CD4-positive, alpha-beta T cell treated with Interleukin-2 at 100 ng/mL for 4 hours (primary cell): ENCODE measurements at regions not wholly inside any gene's neighbourhood (a gene's known extent, or its start where the extent isn't known, plus 50 kb on each side); places are given as distances from the start of the nearest gene placed in this dataset.
"Not testable (repeated sequence)": the region's sequence is repeated elsewhere in the genome, so short reads cannot be mapped to it uniquely, and the experiment has no call there.

Experiments
- DNase-seq: peaks from one replicate; pipeline ENCODE4 v3.0.0-alpha.2; 2020; ENCODE audit warnings: low spot score

DNA sequence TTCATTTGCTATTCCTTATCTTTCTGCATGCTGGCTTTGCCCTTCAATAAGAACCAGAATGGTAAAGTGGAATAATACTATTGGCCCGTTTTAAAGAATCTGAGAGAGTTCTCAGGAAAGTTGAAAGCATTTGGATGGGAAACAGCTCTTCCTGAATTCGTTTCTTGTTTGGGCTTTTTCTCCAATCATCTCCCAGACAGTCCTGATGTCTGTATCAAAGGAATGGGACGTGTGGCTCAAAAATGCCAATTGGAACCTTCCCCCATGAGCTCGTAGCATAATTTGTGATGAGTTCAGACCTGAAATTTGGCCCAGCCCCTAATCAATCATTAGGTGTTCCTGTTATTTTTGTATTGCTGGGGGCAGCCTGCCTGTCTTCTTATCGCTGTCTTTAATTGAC, 75.8 kb upstream of the BACH2 start:
- DNase-seq: no peak

DNA sequence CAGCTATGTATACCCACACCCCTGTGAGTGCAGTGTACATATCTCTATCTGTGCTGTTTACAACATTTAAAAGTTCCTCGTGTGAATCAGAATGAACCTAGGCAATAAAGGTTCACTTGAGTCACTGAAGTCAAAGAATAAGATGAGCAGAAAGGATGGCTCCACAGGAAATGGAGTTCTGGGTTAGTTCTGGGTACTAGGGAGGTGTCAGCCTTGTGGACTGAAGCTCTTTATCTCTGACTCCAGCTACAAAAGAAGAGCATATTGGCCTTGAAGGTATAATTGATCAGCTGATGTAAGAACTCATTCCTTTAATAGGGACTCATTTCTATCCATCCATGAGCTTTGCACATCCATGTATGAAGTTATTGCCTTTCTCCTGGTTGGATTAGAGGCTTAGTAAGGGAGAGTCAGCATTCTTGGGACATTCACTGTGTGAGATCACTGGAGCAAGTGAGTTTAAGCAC, 73.9 kb upstream of the BACH2 start:
- peak; percentile 5 for DNase-seq

DNA sequence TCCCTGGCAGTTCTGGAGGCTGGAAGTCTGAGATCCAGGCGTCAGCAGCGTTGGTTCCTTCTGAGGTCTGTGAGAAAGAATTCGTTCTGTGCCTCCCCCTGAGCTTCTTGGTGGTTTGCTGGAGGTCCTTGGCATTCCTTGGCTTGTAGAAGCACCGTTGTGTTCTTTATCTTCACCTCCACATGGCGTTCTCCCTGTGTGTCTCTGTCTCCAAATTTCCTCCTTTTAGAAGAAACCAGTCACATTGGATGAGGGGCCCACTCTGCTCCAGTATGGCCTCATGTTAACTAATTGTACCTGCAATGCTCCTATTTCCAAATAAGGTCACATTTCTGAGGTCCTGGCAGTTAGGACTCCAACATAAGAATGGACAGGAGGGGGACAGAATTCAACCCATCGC, 73.0 kb upstream of the BACH2 start:
- DNase-seq: no peak

DNA sequence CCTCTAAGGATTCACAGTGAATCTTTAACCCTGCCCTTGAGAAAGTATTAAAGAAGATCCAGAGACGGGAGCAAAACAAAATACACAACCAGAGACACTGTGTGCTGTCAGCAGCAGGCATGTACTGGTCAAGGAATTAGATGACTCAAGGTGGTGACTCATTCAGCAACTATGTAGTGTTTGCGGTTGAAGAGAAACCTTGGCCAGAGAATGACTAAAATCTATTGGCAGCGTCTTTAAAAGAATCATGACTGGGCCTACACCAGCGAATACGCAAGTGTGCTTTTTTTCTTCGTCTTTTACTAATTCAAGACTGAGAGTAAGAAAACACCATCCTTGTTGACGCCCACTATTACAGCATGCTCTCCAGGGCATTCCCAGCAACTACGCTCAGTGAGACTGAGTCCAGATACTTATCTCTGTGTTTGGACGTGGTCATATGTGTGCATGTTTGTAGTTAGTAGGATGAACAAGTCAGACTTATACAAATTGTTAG, 72.4 kb upstream of the BACH2 start:
- DNase-seq: peak; percentile 77

DNA sequence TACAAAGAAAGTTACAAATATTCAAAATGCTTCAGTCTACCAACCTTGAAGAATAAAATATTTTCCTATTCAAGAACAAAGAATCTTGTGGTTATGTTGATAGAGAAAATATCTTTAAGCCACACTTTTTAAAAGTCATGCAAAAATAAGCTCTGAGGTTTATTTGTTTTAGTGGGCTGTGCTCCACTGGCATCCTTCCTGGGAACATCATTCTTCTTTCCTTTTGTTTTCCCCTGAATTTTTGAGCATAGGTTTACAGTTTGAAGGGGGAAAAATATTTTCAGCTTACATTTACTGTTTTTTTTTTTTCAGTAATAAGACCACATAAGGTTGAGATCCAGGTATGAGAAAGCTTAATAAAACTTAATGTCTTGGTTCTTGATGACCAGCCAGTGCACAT, 72.0 kb upstream of the BACH2 start:
- DNase-seq: no peak

DNA sequence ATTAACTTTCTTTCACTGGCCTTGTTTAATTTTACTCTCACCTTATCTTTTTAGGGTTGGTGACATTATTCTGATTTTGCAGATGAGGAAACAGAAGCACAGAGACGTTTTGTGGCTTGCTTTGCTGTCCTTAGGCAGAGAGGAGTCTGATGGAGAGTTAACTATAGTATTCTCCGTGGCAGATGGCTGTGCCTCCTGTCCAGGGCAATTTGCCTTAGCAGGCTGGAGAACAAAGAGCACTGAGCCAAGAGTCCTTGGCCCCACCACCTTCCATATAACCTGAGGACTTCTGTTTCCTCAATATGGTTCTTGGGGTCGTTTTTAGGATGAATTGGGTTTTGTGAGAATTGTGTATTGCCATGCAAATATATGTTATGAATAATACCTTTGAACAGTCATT, 71.4 kb upstream of the BACH2 start:
- no peak for DNase-seq

DNA sequence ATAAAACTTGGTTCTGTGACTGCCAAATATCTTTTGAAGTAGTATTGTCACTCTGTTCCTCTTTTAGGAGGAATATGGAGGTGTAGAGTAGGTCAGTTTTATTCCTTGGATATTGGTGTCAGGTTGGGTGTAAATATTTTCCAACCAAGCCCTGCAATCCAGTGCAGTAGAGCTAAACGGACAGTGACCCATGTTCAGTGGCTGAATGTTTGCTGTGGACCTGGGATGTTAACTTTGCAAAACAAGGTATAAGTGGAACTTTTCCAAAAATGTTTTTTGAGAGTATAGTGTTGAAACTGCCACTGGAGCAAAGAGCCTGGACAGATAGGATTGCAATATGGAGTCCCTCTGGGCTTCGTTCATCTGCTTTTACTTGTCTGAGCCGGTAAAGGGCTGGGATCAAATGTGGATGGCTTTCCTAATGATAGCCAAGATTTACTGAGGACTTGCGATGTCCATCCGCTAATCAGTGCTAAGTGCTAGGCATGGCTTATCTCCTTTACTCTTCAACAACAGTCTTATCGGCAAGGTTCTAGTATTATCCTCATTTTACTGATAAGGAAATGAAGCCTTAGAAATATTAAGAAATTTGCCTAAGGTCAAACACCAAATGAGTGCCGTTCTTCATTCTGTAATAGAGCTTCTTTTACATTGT, 69.0 kb upstream of the BACH2 start:
- no peak for DNase-seq

DNA sequence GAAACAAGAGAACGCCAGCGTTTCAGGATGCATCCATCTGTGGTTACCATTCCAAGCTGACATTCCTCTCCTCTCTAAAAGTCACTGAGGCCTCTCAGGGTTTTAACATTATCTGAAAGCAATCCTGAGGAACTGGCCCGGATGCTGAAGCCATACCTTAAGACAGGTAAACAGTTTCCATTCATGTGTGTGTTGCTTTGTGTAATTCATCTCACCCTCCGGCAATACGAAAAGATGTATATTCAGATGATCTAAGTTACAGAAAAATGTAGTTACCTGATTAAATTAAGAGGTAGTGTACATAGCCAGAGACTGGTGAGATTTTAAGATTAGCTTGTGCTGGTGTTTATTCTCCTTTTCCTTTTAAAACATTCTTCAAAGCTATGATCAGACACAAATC, 68.4 kb upstream of the BACH2 start:
- DNase-seq: no peak

DNA sequence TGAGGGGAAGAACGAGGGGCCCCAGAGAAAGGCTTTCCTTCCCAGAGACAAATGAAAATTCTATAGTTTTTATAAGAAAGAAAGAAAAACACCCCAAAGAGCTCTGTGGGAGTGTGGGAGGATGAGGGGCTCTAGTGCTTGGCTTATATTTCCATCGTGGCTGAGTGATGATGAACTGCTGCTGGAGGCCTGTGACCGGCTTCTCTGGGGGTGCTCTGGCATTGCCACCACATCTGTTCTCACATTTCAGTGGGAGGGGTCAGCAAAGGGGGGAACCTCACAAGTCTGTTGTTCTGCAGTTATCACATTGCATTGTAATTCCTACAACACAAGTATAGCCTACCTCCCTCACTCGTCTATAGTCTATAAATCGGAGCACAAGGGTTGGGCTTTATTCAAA, 67.6 kb upstream of the BACH2 start:
- no peak for DNase-seq

DNA sequence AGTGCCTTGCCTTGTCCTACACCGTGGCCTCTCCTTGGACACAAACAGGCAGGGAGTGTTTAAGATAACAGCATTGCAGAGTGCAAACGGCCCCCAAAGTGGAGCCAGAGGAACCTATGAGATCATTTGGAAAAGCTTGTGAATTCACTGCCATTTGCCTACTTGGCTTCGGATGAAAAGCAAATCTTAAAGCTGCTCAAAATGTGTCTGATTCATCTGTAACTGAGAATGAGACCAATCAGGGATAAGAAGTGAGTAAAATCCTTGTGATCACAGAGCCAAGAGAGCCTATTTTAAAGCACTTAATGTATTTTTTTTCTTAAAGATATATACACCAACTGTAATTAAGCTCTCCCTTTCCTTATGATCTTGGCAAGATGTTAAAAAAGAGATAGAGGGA, 65.7 kb upstream of the BACH2 start:
- DNase-seq: no peak

DNA sequence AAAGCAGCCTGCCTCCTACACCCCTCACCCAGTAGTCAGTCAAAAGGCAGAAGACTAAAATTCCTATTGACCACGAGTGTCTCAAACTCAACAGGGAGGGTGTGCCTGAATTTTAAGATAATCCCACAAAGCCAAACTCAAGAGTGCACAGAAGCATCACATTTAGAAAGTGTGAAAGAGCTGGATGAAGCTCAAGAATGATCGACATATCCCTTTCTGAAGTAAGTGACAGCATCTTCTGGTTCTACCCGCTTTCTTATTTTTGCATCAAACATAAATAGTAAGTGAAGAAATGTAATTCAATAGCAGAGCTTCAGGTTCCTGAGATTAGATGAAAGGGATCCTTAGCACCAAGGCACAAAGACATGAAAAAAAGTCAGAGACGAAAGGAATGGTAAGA, 64.5 kb upstream of the BACH2 start:
- DNase-seq: no peak

DNA sequence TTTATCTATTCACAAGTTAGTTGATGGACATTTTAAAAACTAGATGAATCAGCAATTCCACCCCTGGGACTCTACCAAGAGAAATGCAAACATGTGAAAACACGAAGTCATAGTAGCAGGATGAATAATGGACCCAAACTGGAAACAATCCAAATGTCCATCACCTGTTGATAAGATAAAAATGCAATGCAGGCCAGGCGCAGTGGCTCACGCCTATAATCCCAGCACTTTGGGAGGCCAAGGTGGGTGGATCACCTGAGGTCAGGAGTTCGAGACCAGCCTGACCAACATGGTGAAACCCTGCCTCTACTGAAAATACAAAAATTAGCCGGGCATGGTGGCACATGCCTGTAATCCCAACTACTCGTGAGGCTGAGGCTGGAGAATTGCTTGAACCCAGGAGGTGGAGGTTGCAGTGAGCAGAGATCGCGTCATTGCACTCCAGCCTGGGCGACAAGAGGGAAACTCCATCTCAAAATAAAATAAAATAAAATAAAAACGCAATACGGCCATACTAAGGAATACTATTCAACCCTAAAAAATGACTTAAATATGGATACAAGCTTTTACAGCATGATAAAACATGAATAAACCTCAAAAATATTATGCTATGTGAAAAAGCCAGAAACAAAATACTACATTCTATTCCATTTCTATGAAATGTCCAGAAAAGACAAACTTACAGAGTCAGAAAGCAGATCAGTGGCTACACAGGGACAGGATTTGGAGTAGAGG, 61.6 kb upstream of the BACH2 start:
- not testable (repeated sequence) for DNase-seq

DNA sequence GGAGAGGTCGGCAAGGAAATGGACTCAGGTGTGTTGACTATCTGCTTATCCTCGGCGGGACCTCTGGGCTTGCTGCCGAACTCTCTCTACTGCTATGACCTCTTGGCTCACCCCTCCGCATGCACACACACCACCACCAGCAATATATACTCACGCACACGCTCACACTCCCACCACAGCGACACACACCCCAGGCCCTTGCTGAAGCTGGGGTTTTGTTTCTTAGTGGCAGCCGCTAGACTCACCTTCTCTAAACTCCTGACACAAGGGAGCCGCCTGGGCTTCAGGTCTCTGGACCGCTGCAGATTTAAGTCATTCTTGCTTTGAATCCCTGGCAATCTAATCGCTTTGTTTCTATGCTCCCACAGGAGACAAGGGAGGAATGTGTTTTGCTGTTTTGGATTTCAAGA, 59.4 kb upstream of the BACH2 start:
- DNase-seq: no peak

DNA sequence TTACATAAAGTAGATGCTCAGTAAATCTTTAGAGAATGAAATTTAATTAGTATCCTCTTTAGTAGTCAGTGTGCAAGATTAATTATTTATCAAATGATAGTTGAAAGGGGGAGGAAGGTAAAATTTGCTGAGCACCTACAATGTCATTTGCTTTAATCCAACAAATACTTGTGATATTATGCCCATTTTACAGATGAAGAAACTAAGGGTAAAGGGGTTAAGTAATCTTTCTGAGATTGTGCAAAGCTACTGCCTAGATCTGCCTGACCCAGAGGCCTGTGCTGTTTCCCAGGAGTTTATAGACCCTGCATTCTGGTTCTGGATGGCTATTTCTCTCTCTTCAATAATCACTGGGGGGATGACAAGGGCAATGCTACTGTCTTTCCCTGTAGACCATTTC, 58.3 kb upstream of the BACH2 start:
- DNase-seq: no peak

DNA sequence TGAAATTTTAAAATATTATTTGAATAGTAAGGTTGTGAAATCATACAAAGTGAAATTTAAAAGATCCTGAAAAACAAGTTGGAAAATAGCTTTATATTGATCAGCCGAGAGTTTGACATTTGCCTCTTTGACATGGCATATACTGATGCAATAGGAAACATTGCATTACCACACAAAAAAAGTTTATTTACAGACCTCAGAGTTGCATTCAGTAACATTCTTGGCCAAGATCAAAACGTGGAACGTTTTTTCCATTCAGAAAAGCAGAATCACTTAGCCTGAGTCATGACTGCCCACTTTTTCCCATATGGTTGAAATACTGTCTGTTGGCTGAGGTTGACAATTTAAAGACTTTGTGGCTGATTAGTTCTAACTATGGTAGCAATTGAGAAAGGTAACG, 55.1 kb upstream of the BACH2 start:
- no peak for DNase-seq

DNA sequence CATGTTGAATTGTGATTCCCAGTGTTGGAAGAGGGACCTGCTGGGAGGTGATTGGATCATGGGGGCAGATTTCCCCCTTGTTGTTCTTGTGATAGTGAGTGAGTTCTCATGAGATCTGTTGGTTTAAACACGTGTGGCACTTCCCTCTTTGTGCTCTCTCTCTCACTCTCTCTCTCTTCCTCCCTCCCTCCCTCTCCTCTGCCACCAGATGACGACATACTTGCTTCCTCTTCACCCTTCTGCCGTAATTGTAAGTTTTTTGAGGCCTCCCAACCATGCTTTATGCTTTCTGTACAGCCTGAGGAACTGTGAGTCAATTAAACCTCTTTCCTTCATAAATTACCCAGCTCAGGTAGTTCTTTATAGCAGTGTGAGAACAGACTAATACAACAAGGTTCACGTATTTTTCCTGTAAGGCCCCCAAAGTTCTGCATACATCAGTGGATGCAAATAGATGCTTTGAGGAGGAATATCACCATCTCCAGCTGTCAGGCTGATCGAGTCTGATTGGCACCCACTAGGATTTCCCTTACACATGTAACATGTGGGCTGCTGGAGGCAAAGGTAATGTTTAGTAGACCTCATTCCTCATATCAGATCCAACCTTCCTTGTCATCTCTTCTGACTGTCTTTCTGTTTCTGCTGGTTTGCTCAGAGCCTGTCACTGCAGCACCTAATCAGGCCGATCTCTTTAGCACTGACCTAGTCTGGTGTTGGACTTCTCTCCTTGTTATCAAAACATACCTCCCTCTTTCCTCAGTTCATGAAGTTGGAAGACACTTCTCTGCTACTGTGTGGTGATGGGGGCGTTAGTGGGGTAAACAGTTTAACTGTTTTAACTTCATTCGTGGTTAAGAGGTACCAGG, 54.3 kb upstream of the BACH2 start:
- peak; percentile 54 for DNase-seq

DNA sequence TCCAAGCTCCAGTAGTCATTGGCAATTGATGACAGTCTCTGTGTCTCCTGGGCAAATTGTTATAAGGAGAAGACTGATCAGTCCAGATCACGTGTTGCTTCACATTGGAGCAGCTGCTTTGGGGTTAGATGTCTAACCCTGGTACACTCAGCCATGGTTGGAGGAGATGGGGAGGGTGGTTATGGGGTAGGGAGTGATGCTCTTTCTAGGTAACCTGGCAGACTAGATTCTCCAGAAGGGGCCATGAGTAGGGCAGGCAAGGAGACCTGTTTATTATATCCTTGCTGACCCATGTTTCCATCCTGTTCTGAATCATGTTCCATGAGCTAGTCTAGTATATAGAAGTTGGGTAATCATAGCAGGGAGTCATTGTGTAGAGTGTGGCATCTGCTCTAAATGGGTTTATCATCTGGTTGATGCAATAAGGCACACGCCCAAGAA, 50.8 kb upstream of the BACH2 start:
- DNase-seq: no peak

DNA sequence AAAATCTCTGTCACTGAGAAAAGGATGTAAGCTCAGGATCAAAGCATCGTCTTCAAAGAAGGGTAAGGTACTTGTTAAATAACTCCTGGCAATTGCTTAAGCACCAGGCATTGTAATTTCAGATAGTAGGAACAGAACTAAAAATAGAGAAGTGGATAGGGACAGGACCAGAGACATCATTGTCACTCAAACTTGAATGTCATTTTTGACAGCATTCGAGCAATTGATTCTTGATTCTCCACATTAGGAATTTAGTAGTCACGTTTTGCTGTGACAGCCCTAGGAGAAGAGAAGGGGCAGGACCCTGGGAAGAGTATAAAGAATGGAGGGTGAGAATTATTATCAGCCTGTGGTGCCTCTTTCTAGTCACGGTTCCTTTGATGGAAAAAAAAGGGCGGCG, 50.1 kb upstream of the BACH2 start:
- no peak for DNase-seq
